Right lobe of liver (tissue), 4 donors: ENCODE measurements at regions not wholly inside any gene's neighbourhood (a gene's known extent, or its start where the extent isn't known, plus 50 kb on each side); places are given as distances from the start of the nearest gene placed in this dataset.
A peak's percentile ranks its signal among the peaks of the same experiment; 100 is the strongest.

Source experiments
- CTCF ChIP-seq, 4 donors: fragments of 200-600 bp in 3 of 4; fragments of 450-650 bp in 1 of 4; IDR thresholded peaks; one replicate each; pipeline versions ENCODE4 v1.5.1 to v1.8.0; 2016 to 2022; ENCODE audit warnings: antibody characterized with exemption in 4 of 4, mild to moderate bottlenecking in 2 of 4
- POLR2A ChIP-seq: fragments of 450-650 bp; IDR thresholded peaks from one replicate; pipeline ENCODE4 v1.6.1; 2017; ENCODE audit warnings: antibody characterized with exemption, mild to moderate bottlenecking
- donor health status: DM: no; HTN: no; CAD: no.
- donor health status: DM: no; HTN: no; CAD: no.
- donor health status: DM: no; HTN: yes; CAD: no.

- TF ChIP-seq CTCF (IDR thresholded peaks at IDR 0.05) (no peak), POLR2A (peak; percentile 98)
Observed at GRCh38 chr6:27146706-27147505, 100.6 kb upstream of the PRSS16 start.
